Urinary bladder (tissue), 3 donors: ENCODE measurements at regions not wholly inside any gene's neighbourhood (a gene's known extent, or its start where the extent isn't known, plus 50 kb on each side); places are given as distances from the start of the nearest gene placed in this dataset.

Experiments used
- DNase-seq: peaks from one replicate; pipeline ENCODE4 v3.0.0-alpha.2; 2015; ENCODE audit errors: extremely low spot score
- H3K27ac ChIP-seq: one replicate; pipeline ENCODE4 v1.5.1; 2013; ENCODE audit warnings: low read depth, mild to moderate bottlenecking, moderate library complexity
- H3K36me3 ChIP-seq: one replicate; pipeline ENCODE4 v1.6.1; 2013; ENCODE audit warnings: mild to moderate bottlenecking, moderate library complexity; ENCODE audit not compliant: insufficient read depth
- H3K4me1 ChIP-seq: one replicate; pipeline ENCODE4 v1.6.1; 2013; ENCODE audit warnings: mild to moderate bottlenecking, moderate library complexity; ENCODE audit not compliant: insufficient read depth
- H3K4me3 ChIP-seq: one replicate; pipeline ENCODE4 v1.5.1; 2013; ENCODE audit warnings: low read depth, low read length
- WGBS: extraction: QIAGEN DNeasy Blood & Tissue Kit; methylation state at CpG from one replicate; pipeline ENCODE4 v1.1.7; 2013; 5-methylcytosine and 5-hydroxymethylcytosine counted together
- donor health status: healthy with polysubstance abuse.
- donor health status: healthy.

GRCh38 chrX:39220952-39221351 is 419.7 kb downstream of the MID1IP1 start:
- H3K27ac ChIP-seq = no peak overlapping the region
- DNase-seq = no peak
- no peaks in the 10 kb centered on the region for H3K4me1 ChIP-seq
- no peak overlapping the region for H3K4me3 ChIP-seq
- H3K36me3 ChIP-seq = no peaks in the 10 kb centered on the region
- 64% methylated on average over 1 of the region's 1 CpG for WGBS

DNA sequence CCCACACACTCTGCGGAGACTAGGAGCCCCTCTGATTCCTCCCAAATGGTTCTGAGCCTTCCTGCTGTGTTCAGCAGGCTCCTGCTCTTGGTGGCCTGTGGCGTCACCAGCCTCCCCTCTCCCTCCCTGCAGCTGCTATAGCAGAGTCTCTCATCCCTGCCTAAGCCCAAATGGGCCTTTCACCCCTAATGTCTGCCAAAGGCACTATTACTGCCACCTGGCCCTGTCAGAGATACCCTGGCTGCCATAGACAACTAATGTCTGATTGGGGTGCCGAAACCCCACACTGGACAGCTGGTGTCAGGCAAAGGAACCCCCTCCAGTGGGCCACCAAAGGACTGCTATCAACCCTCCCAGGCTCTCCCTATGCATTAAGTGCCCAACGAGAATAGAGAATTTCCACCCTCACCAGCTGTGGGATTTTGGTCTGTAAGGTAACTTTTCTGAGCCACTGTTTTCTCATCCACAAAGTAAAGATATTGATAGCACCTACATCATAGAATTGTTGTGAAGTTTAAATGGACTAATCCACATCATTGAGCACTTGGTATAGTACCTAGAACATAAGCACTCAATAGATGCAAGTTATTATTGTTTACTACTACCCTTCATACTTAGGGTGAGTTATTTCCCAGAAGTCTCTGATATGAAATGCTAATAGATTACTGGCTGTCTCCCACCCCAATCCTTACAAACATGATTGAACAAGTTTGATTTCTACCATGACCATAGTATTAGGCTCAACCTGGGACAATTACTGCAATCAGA is 421.3 kb downstream of the MID1IP1 start:
- DNase-seq = no peak
- H3K4me1 ChIP-seq = no peaks in the 10 kb centered on the region
- no peaks in the 10 kb centered on the region for H3K36me3 ChIP-seq
- H3K27ac ChIP-seq = no peak overlapping the region
- H3K4me3 ChIP-seq = no peak overlapping the region
- WGBS = 92% methylated on average over 4 of the region's 4 CpGs

GRCh38 chrX:39226251-39226650 is 425.0 kb downstream of the MID1IP1 start:
- no peak overlapping the region for H3K4me3 ChIP-seq
- DNase-seq = no peak
- no peaks in the 10 kb centered on the region for H3K36me3 ChIP-seq
- no peak overlapping the region for H3K27ac ChIP-seq
- H3K4me1 ChIP-seq = no peaks in the 10 kb centered on the region
- whole genome bisulfite sequencing = 53% methylated on average over 6 of the region's 6 CpGs

DNA sequence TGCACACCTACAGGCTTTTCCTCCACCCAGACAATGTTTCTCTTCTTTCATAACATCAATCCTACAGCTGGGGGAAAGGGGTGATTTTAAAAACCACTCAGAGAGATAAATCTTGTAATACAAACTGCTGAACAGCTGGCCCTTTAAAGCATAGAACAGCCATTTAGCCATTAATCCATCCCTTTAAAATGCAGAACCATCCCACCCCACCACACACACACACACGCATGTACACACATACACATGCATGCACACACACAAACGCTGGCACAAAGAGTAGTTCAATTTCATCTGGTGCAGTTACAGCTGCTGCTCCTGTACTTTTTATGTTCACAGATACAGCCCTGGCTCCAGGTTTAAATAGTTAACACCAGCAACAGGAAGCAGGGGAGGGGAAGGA is 426.1 kb downstream of the MID1IP1 start:
- Histone ChIP-seq H3K27ac (no peak overlapping the region), H3K36me3 (no peaks in the 10 kb centered on the region), H3K4me3 (no peak overlapping the region), H3K4me1 (no peaks in the 10 kb centered on the region)
- no peak for DNase-seq
- 33% methylated on average over 2 of the region's 2 CpGs for WGBS

DNA sequence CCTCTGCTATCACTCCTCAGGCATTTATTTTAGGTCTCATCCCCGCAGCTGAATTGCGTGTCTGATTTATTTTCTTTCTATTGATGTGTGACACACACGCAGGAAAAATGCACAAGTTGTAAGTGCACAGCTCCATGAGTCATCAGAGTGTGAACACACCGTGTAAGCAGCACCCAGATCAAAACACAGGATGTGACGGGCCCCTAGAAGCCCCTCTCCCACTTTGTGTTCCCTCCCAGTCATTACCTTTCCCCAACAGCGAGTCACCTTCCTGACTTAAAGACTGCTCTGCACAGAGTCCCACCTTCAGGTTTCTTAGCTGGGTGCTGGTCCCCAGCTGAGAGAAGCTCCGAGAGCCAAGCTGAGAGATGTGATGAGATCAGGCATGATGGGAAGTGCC is 436.7 kb downstream of the MID1IP1 start:
- no peaks in the 10 kb centered on the region for H3K36me3 ChIP-seq
- no peaks in the 10 kb centered on the region for H3K4me1 ChIP-seq
- no peak overlapping the region for H3K4me3 ChIP-seq
- no peak overlapping the region for H3K27ac ChIP-seq
- no peak for DNase-seq
- 89% methylated on average over 7 of the region's 7 CpGs for WGBS

DNA sequence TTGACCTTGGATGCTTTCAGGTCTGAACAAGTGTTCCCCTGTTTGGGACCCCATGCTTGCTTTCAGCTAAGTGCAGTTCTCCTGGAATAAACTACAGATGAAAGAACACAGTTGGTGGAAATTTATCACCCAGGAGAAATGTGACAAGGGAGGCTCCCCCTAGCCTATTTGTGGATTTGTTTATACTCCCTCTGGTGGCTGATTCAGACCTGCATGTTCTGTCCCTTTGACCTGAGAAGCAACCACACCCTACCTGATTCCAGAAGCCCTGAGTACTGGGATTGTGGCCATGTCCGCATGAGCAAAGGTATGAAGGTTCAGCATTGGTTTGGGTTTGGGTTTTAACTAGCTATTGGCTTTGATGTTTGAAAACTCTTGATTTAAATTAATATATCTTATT is 440.9 kb downstream of the MID1IP1 start:
- no peak overlapping the region for H3K27ac ChIP-seq
- no peak overlapping the region for H3K4me3 ChIP-seq
- H3K36me3 ChIP-seq = no peaks in the 10 kb centered on the region
- DNase-seq = no peak
- WGBS = 91% methylated on average over 1 of the region's 1 CpG
- H3K4me1 ChIP-seq = no peaks in the 10 kb centered on the region

GRCh38 chrX:39244147-39244546 is 442.9 kb downstream of the MID1IP1 start:
- no peak overlapping the region for H3K4me3 ChIP-seq
- no peaks in the 10 kb centered on the region for H3K4me1 ChIP-seq
- no peak overlapping the region for H3K27ac ChIP-seq
- H3K36me3 ChIP-seq = no peaks in the 10 kb centered on the region
- 59% methylated on average over 1 of the region's 1 CpG for WGBS
- no peak for DNase-seq

DNA sequence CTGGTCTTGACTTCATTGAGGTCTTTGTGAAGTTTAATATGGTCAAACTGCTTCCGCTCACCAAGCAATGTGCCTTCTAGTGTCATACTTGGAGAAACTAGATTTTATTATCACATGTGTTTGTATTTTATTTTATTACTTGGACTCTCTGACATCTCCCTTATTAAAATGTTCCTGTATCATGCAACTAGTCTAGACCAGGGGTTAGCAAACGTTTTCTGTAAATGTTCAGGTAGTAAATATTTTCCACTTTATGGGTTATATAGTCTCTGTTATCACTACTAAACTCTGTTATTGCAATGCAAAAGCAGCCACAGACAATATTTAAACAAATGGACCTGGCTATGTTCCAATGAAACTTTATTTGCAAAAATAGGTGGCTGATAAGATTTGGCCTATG is 443.8 kb downstream of the MID1IP1 start:
- Histone ChIP-seq H3K27ac (no peak overlapping the region), H3K36me3 (no peaks in the 10 kb centered on the region), H3K4me3 (no peak overlapping the region), H3K4me1 (no peaks in the 10 kb centered on the region)
- 50% methylated on average over 2 of the region's 2 CpGs for WGBS
- DNase-seq = no peak

- DNase-seq = no peak
- 71% methylated on average over 5 of the region's 5 CpGs for WGBS
- Histone ChIP-seq H3K4me3 (no peak overlapping the region), H3K27ac (no peak overlapping the region), H3K36me3 (no peaks in the 10 kb centered on the region), H3K4me1 (no peaks in the 10 kb centered on the region)
These were observed 446.3 kb downstream of the MID1IP1 start for GRCh38 chrX:39247536-39247935.

- no peak overlapping the region for H3K4me3 ChIP-seq
- WGBS = 52% methylated on average over 3 of the region's 3 CpGs
- no peak overlapping the region for H3K27ac ChIP-seq
- H3K36me3 ChIP-seq = no peaks in the 10 kb centered on the region
- no peaks in the 10 kb centered on the region for H3K4me1 ChIP-seq
- no peak for DNase-seq
These were observed 447.1 kb downstream of the MID1IP1 start for GRCh38 chrX:39248330-39248729.

DNA sequence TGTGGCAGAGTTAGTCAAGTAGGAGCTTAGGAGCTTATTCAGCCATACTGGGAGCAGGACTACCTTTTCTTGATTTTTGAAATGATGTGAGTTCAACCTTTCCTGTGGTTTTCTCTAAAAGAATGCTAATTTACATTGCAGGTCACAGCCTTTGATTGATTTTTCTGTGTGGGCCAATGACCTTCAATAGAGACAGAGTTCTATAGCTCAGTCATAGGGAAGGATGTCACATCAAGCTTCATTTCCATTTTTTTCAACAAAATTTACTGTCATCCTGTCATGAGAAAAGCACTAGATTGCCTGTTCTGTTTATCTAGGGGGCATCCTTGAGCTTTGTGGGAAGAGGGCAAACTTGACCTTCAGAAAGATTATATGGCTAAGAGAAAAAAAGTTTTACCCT is 448.7 kb downstream of the MID1IP1 start:
- no peaks in the 10 kb centered on the region for H3K36me3 ChIP-seq
- no peak overlapping the region for H3K27ac ChIP-seq
- no peaks in the 10 kb centered on the region for H3K4me1 ChIP-seq
- no peak for DNase-seq
- no peak overlapping the region for H3K4me3 ChIP-seq

DNA sequence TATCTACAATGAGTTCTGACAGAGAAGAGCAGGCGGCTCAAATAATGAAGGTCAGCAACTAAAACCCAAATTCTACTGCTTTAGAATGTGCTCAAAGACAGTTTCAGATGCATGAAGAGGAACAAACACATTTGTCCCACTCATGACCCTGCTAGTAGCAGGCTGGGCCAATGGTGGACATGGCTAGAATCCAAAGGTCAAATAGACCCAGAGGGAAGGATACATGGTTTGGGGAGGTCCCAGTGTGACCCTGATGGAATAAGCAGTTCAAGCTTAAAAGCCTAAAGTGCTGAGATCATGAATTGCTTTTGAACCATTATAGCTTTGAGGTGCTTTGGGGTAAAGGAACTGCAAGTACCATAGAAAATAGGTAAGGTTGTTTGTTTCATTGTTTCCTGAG is 450.7 kb downstream of the MID1IP1 start:
- Histone ChIP-seq H3K27ac (no peak overlapping the region), H3K4me1 (no peaks in the 10 kb centered on the region), H3K36me3 (no peaks in the 10 kb centered on the region), H3K4me3 (no peak overlapping the region)
- DNase-seq = no peak
- 90% methylated on average over 1 of the region's 1 CpG for WGBS

DNA sequence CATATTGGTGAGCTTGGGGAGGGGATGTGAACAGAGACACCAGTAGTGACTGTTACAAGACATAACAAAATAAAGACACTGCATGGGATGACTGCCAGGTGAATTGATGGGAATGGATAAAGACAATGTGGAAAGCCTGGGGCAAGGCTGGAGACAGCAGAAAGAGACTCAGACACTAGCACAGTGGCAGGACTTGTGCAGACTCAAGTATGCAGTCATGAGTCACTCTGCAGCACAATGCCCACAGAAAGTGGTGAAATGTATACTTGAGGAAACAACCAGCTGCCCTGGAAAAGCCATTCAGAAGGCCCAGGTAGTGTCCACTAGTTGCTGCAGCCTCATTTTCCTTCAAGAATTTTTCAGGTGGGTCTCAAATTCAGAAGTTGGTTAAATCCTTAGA is 452.3 kb downstream of the MID1IP1 start:
- H3K27ac ChIP-seq = no peak overlapping the region
- DNase-seq = no peak
- H3K4me3 ChIP-seq = no peak overlapping the region

GRCh38 chrX:39258331-39258730 is 457.1 kb downstream of the MID1IP1 start:
- H3K36me3 ChIP-seq = no peaks in the 10 kb centered on the region
- H3K4me3 ChIP-seq = no peak overlapping the region
- H3K4me1 ChIP-seq = no peaks in the 10 kb centered on the region
- DNase-seq = no peak
- no peak overlapping the region for H3K27ac ChIP-seq
- WGBS = 78% methylated on average over 1 of the region's 1 CpG

More for the DNA sequence above, 452.3 kb downstream of the MID1IP1 start:
- H3K36me3 ChIP-seq = no peaks in the 10 kb centered on the region
- no peaks in the 10 kb centered on the region for H3K4me1 ChIP-seq

DNA sequence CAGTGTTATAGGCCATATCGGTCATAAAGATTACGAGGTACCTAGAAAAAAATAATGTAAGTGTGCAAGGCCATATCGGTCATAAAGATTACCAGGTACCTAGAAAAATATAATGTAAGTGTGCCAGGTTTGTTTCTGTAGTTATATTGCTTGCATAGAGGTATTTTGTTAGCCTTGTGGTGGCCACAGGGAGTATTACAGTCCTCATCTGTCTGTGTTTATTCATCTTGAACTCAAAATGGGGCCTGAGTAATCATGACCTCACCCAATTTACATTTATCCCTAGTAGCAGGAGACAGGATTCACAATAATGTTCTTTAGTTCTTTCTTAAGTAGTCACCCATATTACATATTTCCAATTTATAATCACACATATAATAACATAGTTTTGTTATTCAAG is 459.7 kb downstream of the MID1IP1 start:
- Histone ChIP-seq H3K36me3 (no peaks in the 10 kb centered on the region), H3K27ac (no peak overlapping the region), H3K4me1 (no peaks in the 10 kb centered on the region), H3K4me3 (no peak overlapping the region)
- no peak for DNase-seq
- WGBS = 92% methylated on average over 3 of the region's 3 CpGs
